ENCODE measurements at regions not wholly inside any gene's neighbourhood (a gene's known extent, or its start where the extent isn't known, plus 50 kb on each side); places are given as distances from the start of the nearest gene placed in this dataset.

GRCh38 chr17:63193827-63194226, 227.8 kb downstream of the TANC2 start:
- no peak for TF ChIP-seq CTCF (IDR thresholded peaks at IDR 0.05; ENCODE audit: low read depth, low read length)
- TF ChIP-seq EZH2phosphoT487 (IDR thresholded peaks at IDR 0.05; ENCODE audit: low read depth) = no peak

All from OCI-LY3 (cell line).